Lung (tissue), 11 donors: ENCODE measurements at regions not wholly inside any gene's neighbourhood (a gene's known extent, or its start where the extent isn't known, plus 50 kb on each side); places are given as distances from the start of the nearest gene placed in this dataset.

Experiments used
- ATAC-seq: fragments of 200-7000 bp; cut with Tn5 transposase; one replicate; pipeline ENCODE4 v1.9.1; 2020; ENCODE audit warnings: moderate number of reproducible peaks; ENCODE audit not compliant: insufficient read depth, low FRiP score
- DNase-seq, 3 donors: peaks; one replicate each; pipeline ENCODE4 v3.0.0-alpha.2; 2013 to 2017
- H3K27ac ChIP-seq, 2 donors: one replicate each; pipeline ENCODE4 v1.5.1; 2013; ENCODE audit warnings: mild to moderate bottlenecking in 2 of 2, moderate library complexity in 2 of 2, control low read depth in 1 of 2, inconsistent platforms in 1 of 2, low read depth in 1 of 2, low read length in 1 of 2
- H3K27me3 ChIP-seq, 3 donors: one replicate each; pipeline ENCODE4 v1.5.1; 2013; ENCODE audit warnings: low read length in 2 of 3; ENCODE audit not compliant: control insufficient read depth in 3 of 3, insufficient read depth in 3 of 3
- H3K36me3 ChIP-seq, 4 donors: one replicate each; pipeline ENCODE4 v1.5.1; 2013; ENCODE audit warnings: low read length in 4 of 4, mild to moderate bottlenecking in 1 of 4, moderate library complexity in 1 of 4; ENCODE audit not compliant: control insufficient read depth in 4 of 4, insufficient read depth in 4 of 4
- H3K4me1 ChIP-seq, 5 donors: one replicate each; pipeline ENCODE4 v1.5.1; 2013; ENCODE audit warnings: low read length in 5 of 5, mild to moderate bottlenecking in 2 of 5, moderate library complexity in 1 of 5; ENCODE audit not compliant: control insufficient read depth in 5 of 5, insufficient read depth in 5 of 5
- H3K4me3 ChIP-seq: one replicate; pipeline ENCODE4 v1.5.1; 2013; ENCODE audit warnings: mild to moderate bottlenecking, control low read depth, moderate library complexity
- H3K9ac ChIP-seq, 2 donors: one replicate each; pipeline ENCODE4 v1.5.1; 2013; ENCODE audit warnings: low read length in 2 of 2, control low read depth in 1 of 2; ENCODE audit not compliant: insufficient read depth in 1 of 2
- H3K9me3 ChIP-seq, 4 donors: one replicate each; pipeline ENCODE4 v1.5.1; 2013; ENCODE audit warnings: low read length in 3 of 4, mild to moderate bottlenecking in 1 of 4, moderate library complexity in 1 of 4; ENCODE audit not compliant: control insufficient read depth in 4 of 4, insufficient read depth in 3 of 4
- CTCF ChIP-seq: IDR thresholded peaks from 2 replicates; pipeline ENCODE4 v1.5.1; 2012; ENCODE audit warnings: mild to moderate bottlenecking; ENCODE audit errors: control extremely low read depth, extremely low read depth
- WGBS, 2 donors: extraction: QIAGEN DNeasy Blood & Tissue Kit; methylation state at CpG; one replicate each; pipeline ENCODE4 v1.1.7; 2013; 5-methylcytosine and 5-hydroxymethylcytosine counted together
- donor health status: control.
- donor health status: control.
- donor health status: Bipolar disorder and iron deficiency.
- donor health status: healthy.
- donor health status: DM: yes; HTN: yes; CAD: no.

GRCh38 chr18:57991552-57991951, 52.5 kb upstream of the NEDD4L start:
- WGBS, 2 donors, result 86 to 88% methylated on average over 1 of the region's 1 CpG

GRCh38 chr18:57989536-57989935, 54.5 kb upstream of the NEDD4L start:
- H3K27ac ChIP-seq, result no peak overlapping the region
- no peak for TF ChIP-seq CTCF
- H3K36me3 ChIP-seq, result no peaks in the 10 kb centered on the region
- H3K9ac ChIP-seq, result no peak overlapping the region
- H3K9me3 ChIP-seq, result peaks cover 0 to 2% (median under 1%) of the 10 kb centered on the region in 4 donors
- H3K4me1 ChIP-seq, result peaks cover 0 to 8% (median 0%) of the 10 kb centered on the region in 5 donors
- WGBS, 2 donors, result 87 to 90% methylated on average over 8 of the region's 8 CpGs
- H3K4me3 ChIP-seq, result no peak overlapping the region
- H3K27me3 ChIP-seq, result no peaks in the 10 kb centered on the region
- DNase-seq, result no peak
- ATAC-seq, result no peak

More at GRCh38 chr18:57991552-57991951, 52.5 kb upstream of the NEDD4L start:
- H3K9ac ChIP-seq, result no peak overlapping the region
- H3K9me3 ChIP-seq, result peaks cover 0 to 2% (median under 1%) of the 10 kb centered on the region in 4 donors
- H3K27me3 ChIP-seq, result no peaks in the 10 kb centered on the region
- no peak overlapping the region for H3K4me3 ChIP-seq
- DNase-seq (no peak), ATAC-seq (no peak)
- no peak overlapping the region for H3K27ac ChIP-seq
- H3K36me3 ChIP-seq, result no peaks in the 10 kb centered on the region
- peaks cover 0 to 4% (median 0%) of the 10 kb centered on the region in 5 donors for H3K4me1 ChIP-seq
- TF ChIP-seq CTCF, result no peak

GRCh38 chr18:57984490-57985115, 59.4 kb upstream of the NEDD4L start:
- Histone ChIP-seq H3K9me3 (peaks cover 0 to 2% (median under 1%) of the 10 kb centered on the region in 4 donors), H3K36me3 (no peaks in the 10 kb centered on the region), H3K4me3 (no peak overlapping the region), H3K9ac (no peak overlapping the region), H3K4me1 (peaks cover 0 to 8% (median 0%) of the 10 kb centered on the region in 5 donors), H3K27me3 (no peaks in the 10 kb centered on the region), H3K27ac (no peak overlapping the region)
- TF ChIP-seq CTCF, result no peak
- 91 to 94% methylated on average over 5 of the region's 5 CpGs for WGBS, 2 donors
- no peak for ATAC-seq
- no peak for DNase-seq

- Histone ChIP-seq H3K9me3 (peaks cover 0 to 2% (median under 1%) of the 10 kb centered on the region in 4 donors), H3K27ac (no peak overlapping the region), H3K9ac (no peak overlapping the region), H3K4me1 (peaks cover 0 to 8% (median 0%) of the 10 kb centered on the region in 5 donors), H3K27me3 (no peaks in the 10 kb centered on the region), H3K36me3 (no peaks in the 10 kb centered on the region), H3K4me3 (no peak overlapping the region)
- no peak for ATAC-seq
- whole genome bisulfite sequencing, 2 donors, result 81 to 83% methylated on average over 3 of the region's 3 CpGs
- TF ChIP-seq CTCF, result no peak
- DNase-seq, result no peak
These were observed 60.1 kb upstream of the NEDD4L start for GRCh38 chr18:57983965-57984364.
